ENCODE measurements at regions not wholly inside any gene's neighbourhood (a gene's known extent, or its start where the extent isn't known, plus 50 kb on each side); places are given as distances from the start of the nearest gene placed in this dataset.

- TF ChIP-seq CTCF (conservative IDR thresholded peaks at IDR 0.05; ENCODE audit: low read length) (no peak), EZH2phosphoT487 (IDR thresholded peaks at IDR 0.05; ENCODE audit: borderline replicate concordance, low read depth, low read length) (no peak)
Observed at GRCh38 chr5:115354246-115354645, 57.8 kb upstream of the CCDC112 start.
